ENCODE measurements at regions not wholly inside any gene's neighbourhood (a gene's known extent, or its start where the extent isn't known, plus 50 kb on each side); places are given as distances from the start of the nearest gene placed in this dataset.

GRCh38 chr3:40801284-40801741, 276.6 kb downstream of the ZNF621 start:
- TF ChIP-seq POLR2A (IDR thresholded peaks at IDR 0.05): no peak
- TF ChIP-seq CTCF (IDR thresholded peaks at IDR 0.05): no peak
- no peak for TF ChIP-seq POLR2AphosphoS5 (IDR thresholded peaks at IDR 0.05)

All from breast epithelium (tissue), 3 donors.